Neural cell (in vitro differentiated cells): ENCODE measurements at regions not wholly inside any gene's neighbourhood (a gene's known extent, or its start where the extent isn't known, plus 50 kb on each side); places are given as distances from the start of the nearest gene placed in this dataset.

Experiments used
- H2AFZ ChIP-seq: fragments of 200-600, 300-800 bp; sonication (generic), shearing (Covaris generic); 2 replicates; pipeline ENCODE4 v1.6.0; 2014; ENCODE audit warnings: low read depth, mild to moderate bottlenecking, antibody characterized with exemption, low read length, moderate library complexity
- H3F3A ChIP-seq: fragments of 200-600 bp; shearing (Covaris generic); 2 replicates; pipeline ENCODE4 v1.6.1; 2016; ENCODE audit warnings: mild to moderate bottlenecking, moderate library complexity, mixed read lengths, antibody characterized with exemption, low read length; ENCODE audit not compliant: insufficient read depth, poor library complexity, severe bottlenecking
- H3K27ac ChIP-seq: fragments of 200-600, 300-800 bp; sonication (generic), shearing (Covaris generic); 2 replicates; pipeline ENCODE4 v1.5.1; 2014; ENCODE audit warnings: mild to moderate bottlenecking, low read length, moderate library complexity
- H3K27me3 ChIP-seq: fragments of 300-800, 200-600 bp; sonication (generic), shearing (Covaris generic); 2 replicates; pipeline ENCODE4 v1.6.0; 2014; ENCODE audit warnings: mild to moderate bottlenecking, low read depth, low read length, moderate library complexity; ENCODE audit not compliant: insufficient read depth
- H3K36me3 ChIP-seq: fragments of 300-800, 200-600 bp; sonication (generic), shearing (Covaris generic); 2 replicates; pipeline ENCODE4 v1.5.1; 2014; ENCODE audit warnings: mild to moderate bottlenecking, antibody characterized with exemption, low read length, moderate library complexity; ENCODE audit not compliant: insufficient read depth
- H3K4me2 ChIP-seq: fragments of 300-800, 200-600 bp; sonication (generic), shearing (Covaris generic); 2 replicates; pipeline ENCODE4 v1.6.0; 2014; ENCODE audit warnings: mild to moderate bottlenecking, low read length
- H3K4me3 ChIP-seq: fragments of 300-800, 200-600 bp; sonication (generic), shearing (Covaris generic); 2 replicates; pipeline ENCODE4 v1.5.1; 2014; ENCODE audit warnings: mild to moderate bottlenecking, low read length, moderate library complexity
- H3K79me2 ChIP-seq: fragments of 200-600 bp; shearing (Covaris generic); replicated peaks from 2 replicates; pipeline ENCODE4 v1.6.0; 2014; ENCODE audit warnings: mild to moderate bottlenecking, low read length, moderate library complexity; ENCODE audit not compliant: insufficient read depth
- H3K9ac ChIP-seq: fragments of 300-800, 200-600 bp; sonication (generic), shearing (Covaris generic); 2 replicates; pipeline ENCODE4 v1.6.1; 2016; ENCODE audit warnings: mild to moderate bottlenecking, low read length, mixed read lengths
- H3K9me2 ChIP-seq: fragments of 200-600 bp; shearing (Covaris generic); 2 replicates; pipeline ENCODE4 v1.6.1; 2016; ENCODE audit warnings: mild to moderate bottlenecking, low read length, mixed read lengths; ENCODE audit not compliant: insufficient read depth
- H3K9me3 ChIP-seq: fragments of 200-600, 300-800 bp; sonication (generic), shearing (Covaris generic); 2 replicates; pipeline ENCODE4 v1.6.1; 2016; ENCODE audit warnings: mild to moderate bottlenecking, mixed run types, low read length, moderate library complexity, mixed read lengths
- H4K20me1 ChIP-seq: fragments of 200-600 bp; shearing (Covaris generic); 2 replicates; pipeline ENCODE4 v1.6.1; 2016; ENCODE audit warnings: mild to moderate bottlenecking, mixed run types; ENCODE audit not compliant: insufficient read depth
- CTCF ChIP-seq: fragments of 450-650 bp; IDR thresholded peaks from 2 replicates; pipeline ENCODE4 v1.5.1; 2014; ENCODE audit warnings: antibody characterized with exemption, mild to moderate bottlenecking, moderate library complexity; ENCODE audit not compliant: poor library complexity, severe bottlenecking
- EP300 ChIP-seq: fragments of 450-650 bp; conservative IDR thresholded peaks from 2 replicates; pipeline ENCODE4 v1.6.1; 2014; ENCODE audit warnings: antibody characterized with exemption, mild to moderate bottlenecking, moderate library complexity; ENCODE audit not compliant: poor library complexity, severe bottlenecking
- EZH2 ChIP-seq: fragments of 200-600, 300-800 bp; shearing (Covaris generic), sonication (generic); IDR thresholded peaks from 2 replicates; pipeline ENCODE4 v1.6.1; 2014; ENCODE audit warnings: antibody characterized with exemption, low read length, borderline replicate concordance, mild to moderate bottlenecking; ENCODE audit not compliant: insufficient read depth, poor library complexity, severe bottlenecking
- MXI1 ChIP-seq: fragments of 450-650 bp; conservative IDR thresholded peaks from 2 replicates; pipeline ENCODE4 v1.6.1; 2014; ENCODE audit warnings: antibody characterized with exemption, mild to moderate bottlenecking; ENCODE audit not compliant: poor library complexity, severe bottlenecking
- POLR2AphosphoS5 ChIP-seq: IDR thresholded peaks from 2 replicates; pipeline ENCODE4 v1.6.1; 2012
- RAD21 ChIP-seq: fragments of 450-650 bp; conservative IDR thresholded peaks from 2 replicates; pipeline ENCODE4 v1.6.1; 2014; ENCODE audit warnings: antibody characterized with exemption, mild to moderate bottlenecking, moderate library complexity
- SMC3 ChIP-seq: fragments of 450-650 bp; conservative IDR thresholded peaks from 2 replicates; pipeline ENCODE4 v1.6.1; 2014; ENCODE audit warnings: antibody characterized with exemption, mild to moderate bottlenecking, moderate library complexity; ENCODE audit not compliant: poor library complexity
- TAF1 ChIP-seq: IDR thresholded peaks from 2 replicates; pipeline ENCODE4 v1.6.1; 2012; ENCODE audit warnings: low read depth
- TF ChIP-seq, protein P1 (sequence below): IDR thresholded peaks from 2 replicates; pipeline ENCODE4 v1.6.1; 2012; ENCODE audit warnings: borderline replicate concordance

GRCh38 chr4:122090989-122091388 is 61.1 kb upstream of the BLTP1 start:
- Histone ChIP-seq H3K27ac (no peak overlapping the region), H3K79me2 (no peaks in the 10 kb centered on the region), H3K36me3 (no peaks in the 10 kb centered on the region), H3K9me3 (no peaks in the 10 kb centered on the region), H3K9me2 (no peaks in the 10 kb centered on the region), H3K9ac (no peak overlapping the region), H4K20me1 (no peaks in the 10 kb centered on the region), H2AFZ (no peak overlapping the region), H3K4me3 (no peak overlapping the region), H3K4me2 (no peak overlapping the region), H3F3A (no peaks in the 10 kb centered on the region), H3K27me3 (no peaks in the 10 kb centered on the region)
- TF ChIP-seq EP300 = no peak
- TF ChIP-seq EZH2 = no peak
- TF ChIP-seq, protein P1, sequence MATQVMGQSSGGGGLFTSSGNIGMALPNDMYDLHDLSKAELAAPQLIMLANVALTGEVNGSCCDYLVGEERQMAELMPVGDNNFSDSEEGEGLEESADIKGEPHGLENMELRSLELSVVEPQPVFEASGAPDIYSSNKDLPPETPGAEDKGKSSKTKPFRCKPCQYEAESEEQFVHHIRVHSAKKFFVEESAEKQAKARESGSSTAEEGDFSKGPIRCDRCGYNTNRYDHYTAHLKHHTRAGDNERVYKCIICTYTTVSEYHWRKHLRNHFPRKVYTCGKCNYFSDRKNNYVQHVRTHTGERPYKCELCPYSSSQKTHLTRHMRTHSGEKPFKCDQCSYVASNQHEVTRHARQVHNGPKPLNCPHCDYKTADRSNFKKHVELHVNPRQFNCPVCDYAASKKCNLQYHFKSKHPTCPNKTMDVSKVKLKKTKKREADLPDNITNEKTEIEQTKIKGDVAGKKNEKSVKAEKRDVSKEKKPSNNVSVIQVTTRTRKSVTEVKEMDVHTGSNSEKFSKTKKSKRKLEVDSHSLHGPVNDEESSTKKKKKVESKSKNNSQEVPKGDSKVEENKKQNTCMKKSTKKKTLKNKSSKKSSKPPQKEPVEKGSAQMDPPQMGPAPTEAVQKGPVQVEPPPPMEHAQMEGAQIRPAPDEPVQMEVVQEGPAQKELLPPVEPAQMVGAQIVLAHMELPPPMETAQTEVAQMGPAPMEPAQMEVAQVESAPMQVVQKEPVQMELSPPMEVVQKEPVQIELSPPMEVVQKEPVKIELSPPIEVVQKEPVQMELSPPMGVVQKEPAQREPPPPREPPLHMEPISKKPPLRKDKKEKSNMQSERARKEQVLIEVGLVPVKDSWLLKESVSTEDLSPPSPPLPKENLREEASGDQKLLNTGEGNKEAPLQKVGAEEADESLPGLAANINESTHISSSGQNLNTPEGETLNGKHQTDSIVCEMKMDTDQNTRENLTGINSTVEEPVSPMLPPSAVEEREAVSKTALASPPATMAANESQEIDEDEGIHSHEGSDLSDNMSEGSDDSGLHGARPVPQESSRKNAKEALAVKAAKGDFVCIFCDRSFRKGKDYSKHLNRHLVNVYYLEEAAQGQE = no peak
- TF ChIP-seq CTCF = no peak
- TF ChIP-seq MXI1 = no peak
- TF ChIP-seq TAF1 = no peak
- TF ChIP-seq RAD21 = no peak
- TF ChIP-seq SMC3 = no peak
- no peak for TF ChIP-seq POLR2AphosphoS5

DNA sequence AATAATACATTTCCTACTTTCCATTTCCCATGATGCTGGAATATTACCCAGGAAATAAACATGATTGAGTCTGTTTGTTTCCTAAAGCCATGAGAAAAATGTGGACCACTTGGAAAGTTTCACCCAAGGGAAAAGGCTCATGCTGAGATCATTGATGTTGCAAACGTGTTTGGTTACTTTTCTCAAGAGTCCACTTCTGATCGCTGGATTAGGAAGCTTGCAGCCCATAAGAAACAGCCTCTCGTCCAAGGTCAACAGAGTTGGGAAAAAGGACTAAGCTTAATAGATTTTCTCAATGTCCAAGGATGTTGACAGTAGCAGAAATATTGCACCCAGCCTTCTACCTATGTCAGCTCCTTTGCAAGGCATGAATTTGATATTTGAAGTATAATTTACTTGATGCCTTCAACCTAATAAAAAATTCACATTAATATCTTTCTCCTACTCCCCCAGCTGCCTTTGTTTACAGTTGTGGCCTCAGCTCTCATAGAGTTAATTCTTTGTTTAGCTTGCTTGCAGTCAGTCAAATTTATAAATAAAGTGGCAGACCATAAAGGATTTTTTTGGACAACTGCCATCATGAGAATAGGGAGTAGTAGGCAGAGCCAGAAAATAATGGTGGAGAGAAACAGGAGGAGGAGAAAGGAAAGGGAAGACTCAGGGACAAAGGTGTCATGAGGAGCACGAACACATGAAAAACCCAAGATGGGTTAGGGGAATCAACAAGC is 65.6 kb upstream of the BLTP1 start:
- Histone ChIP-seq H3K4me2 (no peak overlapping the region), H3K27me3 (no peaks in the 10 kb centered on the region), H3K27ac (no peak overlapping the region), H3K36me3 (no peaks in the 10 kb centered on the region), H2AFZ (no peak overlapping the region), H3K9ac (no peak overlapping the region), H3K79me2 (no peaks in the 10 kb centered on the region), H3K9me3 (no peaks in the 10 kb centered on the region), H3K9me2 (no peaks in the 10 kb centered on the region), H3K4me3 (no peak overlapping the region), H3F3A (no peaks in the 10 kb centered on the region), H4K20me1 (no peaks in the 10 kb centered on the region)
- TF ChIP-seq EZH2 (no peak), EP300 (no peak), POLR2AphosphoS5 (no peak), SMC3 (no peak), MXI1 (no peak), CTCF (no peak), RAD21 (no peak), TAF1 (no peak)
- TF ChIP-seq, protein P1 = no peak
